OCI-LY1 (cell line): ENCODE measurements at regions not wholly inside any gene's neighbourhood (a gene's known extent, or its start where the extent isn't known, plus 50 kb on each side); places are given as distances from the start of the nearest gene placed in this dataset.
A peak's percentile ranks its signal among the peaks of the same experiment; 100 is the strongest.

Source experiments
- H2AFZ ChIP-seq: fragments of 200-600 bp; sonication (generic), shearing (Covaris generic); 2 replicates; pipeline ENCODE4 v1.6.0; 2014; ENCODE audit warnings: antibody characterized with exemption, mild to moderate bottlenecking, low read length
- H3F3A ChIP-seq: fragments of 200-600 bp; sonication (generic), shearing (Covaris generic); 2 replicates; pipeline ENCODE4 v1.6.0; 2014; ENCODE audit warnings: mild to moderate bottlenecking, antibody characterized with exemption, low read length, moderate library complexity; ENCODE audit not compliant: insufficient read depth
- H3K27ac ChIP-seq: fragments of 200-600 bp; sonication (generic); 2 replicates; pipeline ENCODE4 v1.5.1; 2014; ENCODE audit warnings: low read length, mixed run types, mild to moderate bottlenecking, low read depth; ENCODE audit not compliant: poor library complexity, severe bottlenecking
- H3K27me3 ChIP-seq: fragments of 200-600 bp; sonication (generic); 2 replicates; pipeline ENCODE4 v1.6.0; 2014; ENCODE audit warnings: antibody characterized with exemption, mild to moderate bottlenecking, low read length, moderate library complexity; ENCODE audit not compliant: insufficient read depth
- H3K36me3 ChIP-seq: fragments of 200-600 bp; sonication (generic); 2 replicates; pipeline ENCODE4 v1.6.1; 2014; ENCODE audit warnings: mild to moderate bottlenecking, antibody characterized with exemption, low read length, moderate library complexity, mixed read lengths; ENCODE audit not compliant: insufficient read depth
- H3K4me1 ChIP-seq: fragments of 200-600 bp; sonication (generic); 2 replicates; pipeline ENCODE4 v1.5.1; 2014; ENCODE audit warnings: mild to moderate bottlenecking, low read length, moderate library complexity; ENCODE audit not compliant: insufficient read depth, severe bottlenecking
- H3K4me2 ChIP-seq: fragments of 200-600 bp; sonication (generic), shearing (Covaris generic); 2 replicates; pipeline ENCODE4 v1.6.1; 2014; ENCODE audit warnings: low read length
- H3K4me3 ChIP-seq: fragments of 200-600 bp; sonication (generic); 2 replicates; pipeline ENCODE4 v1.5.1; 2014; ENCODE audit warnings: low read length, low read depth, mild to moderate bottlenecking, mixed read lengths; ENCODE audit not compliant: poor library complexity, severe bottlenecking
- H3K79me2 ChIP-seq: fragments of 200-600 bp; shearing (Covaris generic); 2 replicates; pipeline ENCODE4 v1.6.1; 2016; ENCODE audit warnings: mixed run types, low read length, mixed read lengths; ENCODE audit not compliant: insufficient read depth
- H3K9ac ChIP-seq: fragments of 200-600 bp; sonication (generic), shearing (Covaris generic); 2 replicates; pipeline ENCODE4 v1.6.1; 2014; ENCODE audit warnings: mild to moderate bottlenecking, low read length, mixed read lengths
- H3K9me2 ChIP-seq: fragments of 200-600 bp; sonication (generic), shearing (Covaris generic); 2 replicates; pipeline ENCODE4 v1.6.1; 2014; ENCODE audit warnings: low read depth, mild to moderate bottlenecking, low read length, mixed read lengths
- H3K9me3 ChIP-seq: fragments of 200-600 bp; shearing (Covaris generic); 2 replicates; pipeline ENCODE4 v1.6.1; 2014; ENCODE audit warnings: low read length, mixed read lengths
- H4K20me1 ChIP-seq: fragments of 200-600 bp; sonication (generic), shearing (Covaris generic); 2 replicates; pipeline ENCODE4 v1.6.0; 2016; ENCODE audit warnings: mild to moderate bottlenecking, low read length; ENCODE audit not compliant: insufficient read depth
- CTCF ChIP-seq: fragments of 200-600 bp; sonication (generic), shearing (Covaris generic); IDR thresholded peaks from 2 replicates; pipeline ENCODE4 v1.5.1; 2017; ENCODE audit warnings: mild to moderate bottlenecking, antibody characterized with exemption, low read length, moderate library complexity, mixed read lengths
- EZH2 ChIP-seq: fragments of 200-600 bp; sonication (generic), shearing (Covaris generic); IDR thresholded peaks from 2 replicates; pipeline ENCODE4 v1.8.0; 2017; ENCODE audit warnings: borderline replicate concordance, mixed run types, mild to moderate bottlenecking, antibody characterized with exemption, low read length, moderate library complexity, mixed read lengths

- Histone ChIP-seq H3K4me2 (no peak overlapping the region), H3K9ac (no peak overlapping the region), H3K27ac (no peak overlapping the region), H3K36me3 (no peaks in the 10 kb centered on the region), H3K4me3 (no peak overlapping the region), H3K9me3 (no peaks in the 10 kb centered on the region), H2AFZ (no peak overlapping the region), H3K79me2 (no peaks in the 10 kb centered on the region), H3K27me3 (no peaks in the 10 kb centered on the region), H3K4me1 (no peaks in the 10 kb centered on the region), H4K20me1 (no peaks in the 10 kb centered on the region), H3F3A (no peaks in the 10 kb centered on the region), H3K9me2 (no peaks in the 10 kb centered on the region)
- no peak for TF ChIP-seq CTCF
- TF ChIP-seq EZH2 = no peak
These were observed 68.6 kb downstream of the BMP15 start for GRCh38 chrX:50978920-50979682.

GRCh38 chrX:50980251-50980650, 69.7 kb downstream of the BMP15 start:
- no peak overlapping the region for H3K4me3 ChIP-seq
- no peaks in the 10 kb centered on the region for H3K36me3 ChIP-seq
- H3K79me2 ChIP-seq = no peaks in the 10 kb centered on the region
- H3K27me3 ChIP-seq = no peaks in the 10 kb centered on the region
- no peaks in the 10 kb centered on the region for H3K4me1 ChIP-seq
- H3K9me2 ChIP-seq = no peaks in the 10 kb centered on the region
- no peak overlapping the region for H3K4me2 ChIP-seq
- H2AFZ ChIP-seq = no peak overlapping the region
- no peak overlapping the region for H3K9ac ChIP-seq
- H3F3A ChIP-seq = no peaks in the 10 kb centered on the region
- no peak for TF ChIP-seq CTCF
- no peak for TF ChIP-seq EZH2
- H3K27ac ChIP-seq = no peak overlapping the region
- no peaks in the 10 kb centered on the region for H3K9me3 ChIP-seq
- H4K20me1 ChIP-seq = no peaks in the 10 kb centered on the region

GRCh38 chrX:50988649-50989048, 78.1 kb downstream of the BMP15 start:
- H3K79me2 ChIP-seq = no peaks in the 10 kb centered on the region
- H3K27ac ChIP-seq = no peak overlapping the region
- no peak overlapping the region for H3K4me3 ChIP-seq
- H3K4me1 ChIP-seq = no peaks in the 10 kb centered on the region
- H3K9me2 ChIP-seq = no peaks in the 10 kb centered on the region
- no peaks in the 10 kb centered on the region for H3K27me3 ChIP-seq
- peak; percentile 47 for TF ChIP-seq CTCF
- TF ChIP-seq EZH2 = no peak
- no peak overlapping the region for H3K4me2 ChIP-seq
- H3K9ac ChIP-seq = no peak overlapping the region
- no peaks in the 10 kb centered on the region for H3K36me3 ChIP-seq
- no peaks in the 10 kb centered on the region for H3F3A ChIP-seq
- H3K9me3 ChIP-seq = no peaks in the 10 kb centered on the region
- H2AFZ ChIP-seq = no peak overlapping the region
- no peaks in the 10 kb centered on the region for H4K20me1 ChIP-seq
